Left lobe of liver (tissue), 2 donors: ENCODE measurements at regions not wholly inside any gene's neighbourhood (a gene's known extent, or its start where the extent isn't known, plus 50 kb on each side); places are given as distances from the start of the nearest gene placed in this dataset.
"Not testable (repeated sequence)": the region's sequence is repeated elsewhere in the genome, so short reads cannot be mapped to it uniquely, and the experiment has no call there.

Experiments used
- ATAC-seq: fragments of 200-7000 bp; cut with Tn5 transposase; one replicate; pipeline ENCODE4 v1.9.1; 2020; ENCODE audit warnings: mild to moderate bottlenecking, moderate library complexity
- DNase-seq: peaks from one replicate; pipeline ENCODE4 v3.0.0-alpha.2; 2020; ENCODE audit warnings: low spot score
- donor health status: DM: no; HTN: no; CAD: no; lungs with moderate emphysema.
- donor health status: DM: no; HTN: yes; CAD: no.

DNA sequence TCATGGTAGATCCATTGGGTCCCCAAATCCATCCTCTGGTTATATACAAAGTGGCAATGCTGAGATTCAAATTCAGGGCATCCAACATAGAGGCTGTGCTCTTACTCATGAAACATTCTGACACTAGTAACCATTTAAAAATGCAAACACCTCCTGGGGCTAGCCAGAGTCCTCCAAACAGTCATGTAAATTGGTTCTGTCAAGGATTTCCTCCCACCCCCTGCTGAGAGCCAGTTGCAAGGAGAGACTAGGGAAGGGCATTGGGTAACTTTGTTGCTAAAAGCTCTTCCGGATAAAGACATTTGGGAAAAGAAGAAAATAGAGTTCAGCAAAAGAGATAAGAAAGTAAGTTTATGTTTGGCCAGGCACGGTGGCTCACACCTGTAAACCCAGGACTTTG is 58.3 kb downstream of the ART5 start:
- not testable (repeated sequence) for DNase-seq, ATAC-seq

DNA sequence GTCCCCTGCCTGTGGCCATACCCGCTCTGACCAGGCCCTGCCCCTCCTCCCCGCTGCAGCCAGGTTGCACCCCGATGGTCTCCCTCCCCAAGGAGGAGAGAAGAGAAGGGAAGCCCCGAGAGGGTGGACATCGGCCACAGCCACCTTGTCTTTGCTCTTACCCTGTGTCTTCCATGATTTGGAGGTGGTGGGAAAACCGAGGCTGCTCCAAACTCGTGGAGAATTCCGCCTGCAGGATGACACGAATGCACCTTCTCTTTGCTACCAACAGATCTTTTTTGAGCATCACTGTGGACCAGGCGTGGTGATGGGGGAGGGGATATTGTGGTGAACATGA is 60.4 kb downstream of the ART5 start:
- not testable (repeated sequence) for DNase-seq, ATAC-seq

DNA sequence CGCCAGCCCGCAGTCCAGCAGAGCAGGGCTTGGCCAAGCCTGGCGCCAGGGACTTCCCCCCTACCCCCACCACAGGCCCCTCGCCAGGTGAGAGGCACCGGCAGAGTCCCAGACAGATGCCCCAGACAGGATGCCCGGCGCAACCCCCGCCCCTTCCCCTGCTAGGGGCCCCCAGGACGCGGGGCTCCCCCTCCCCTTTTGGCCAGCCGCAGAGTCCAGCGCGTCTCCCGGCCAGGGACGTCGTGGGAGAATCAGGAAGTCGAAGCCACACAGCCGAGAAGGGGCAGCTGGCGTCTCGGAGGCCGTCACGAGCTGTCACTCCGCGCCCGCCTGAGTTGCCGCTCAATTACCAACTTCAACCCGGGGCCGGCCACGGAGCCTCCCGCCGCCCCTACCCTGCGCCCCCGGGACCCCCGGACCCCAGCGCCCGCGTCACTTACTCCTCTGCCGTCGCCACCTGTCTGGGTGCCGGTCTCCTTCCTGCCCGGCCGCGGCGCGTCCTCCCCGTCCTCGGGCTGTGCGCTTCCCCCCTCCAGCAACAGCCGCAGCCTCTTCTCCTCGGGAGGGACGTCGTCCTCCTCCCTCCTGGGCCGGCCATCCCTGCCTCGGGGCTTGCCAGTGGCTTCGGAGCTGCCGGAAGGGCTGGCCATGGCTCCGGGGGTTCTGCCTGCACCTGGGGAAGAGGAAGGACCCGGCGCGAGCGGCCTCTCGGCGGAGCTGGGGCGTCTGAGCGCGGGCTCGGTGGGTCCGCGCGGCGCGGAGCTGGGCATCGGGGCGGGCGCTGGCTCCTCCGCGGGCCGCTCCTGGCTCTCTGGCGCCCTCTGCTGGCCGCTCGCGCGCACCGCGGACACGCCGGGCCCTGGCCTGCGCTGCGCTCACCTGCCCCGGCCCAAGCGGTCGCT is 61.1 kb downstream of the ART5 start:
- DNase-seq, result peak; percentile 69
- peak; percentile 69 for ATAC-seq

DNA sequence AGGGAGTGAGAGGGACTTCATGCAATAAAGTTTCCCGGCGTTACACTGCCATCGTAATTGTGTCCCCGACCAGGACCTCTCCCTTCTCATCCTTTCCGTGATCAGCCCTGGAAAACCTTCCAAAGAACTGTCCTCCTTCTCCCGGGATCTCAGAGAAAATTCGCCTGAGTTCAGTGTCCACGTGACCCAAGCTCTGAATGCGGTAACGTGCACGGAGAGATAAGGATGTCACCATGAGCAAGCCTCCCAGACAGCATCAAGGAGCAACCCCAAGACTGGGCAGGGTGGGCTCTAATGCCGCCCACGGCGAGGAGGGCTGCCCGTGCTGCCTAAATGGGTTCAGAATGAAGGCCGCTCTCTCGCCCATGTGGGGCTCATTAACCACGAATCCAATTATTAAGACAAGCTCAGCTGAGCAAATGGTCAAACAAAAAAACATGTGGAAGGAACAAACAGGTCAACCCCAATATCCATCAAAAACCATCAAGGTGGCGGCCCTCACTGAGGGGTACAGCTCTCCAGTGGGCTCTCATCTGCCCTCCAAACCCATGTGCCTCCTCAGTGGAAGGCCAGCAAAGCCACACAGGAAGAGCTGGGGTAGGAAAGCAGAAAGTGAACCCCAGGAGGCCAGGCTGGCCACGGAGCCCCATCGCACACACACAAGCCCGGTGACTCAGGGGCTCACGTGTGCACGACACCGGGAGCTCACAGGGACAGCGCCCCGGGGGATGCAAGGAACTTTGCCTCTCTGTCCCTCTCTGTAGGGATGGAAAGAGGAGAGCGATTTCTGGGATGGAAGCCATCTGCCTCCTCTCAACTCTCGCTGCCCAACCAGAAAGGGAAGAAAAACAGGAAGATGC is 62.0 kb downstream of the ART5 start:
- ATAC-seq, DNase-seq: not testable (repeated sequence)

DNA sequence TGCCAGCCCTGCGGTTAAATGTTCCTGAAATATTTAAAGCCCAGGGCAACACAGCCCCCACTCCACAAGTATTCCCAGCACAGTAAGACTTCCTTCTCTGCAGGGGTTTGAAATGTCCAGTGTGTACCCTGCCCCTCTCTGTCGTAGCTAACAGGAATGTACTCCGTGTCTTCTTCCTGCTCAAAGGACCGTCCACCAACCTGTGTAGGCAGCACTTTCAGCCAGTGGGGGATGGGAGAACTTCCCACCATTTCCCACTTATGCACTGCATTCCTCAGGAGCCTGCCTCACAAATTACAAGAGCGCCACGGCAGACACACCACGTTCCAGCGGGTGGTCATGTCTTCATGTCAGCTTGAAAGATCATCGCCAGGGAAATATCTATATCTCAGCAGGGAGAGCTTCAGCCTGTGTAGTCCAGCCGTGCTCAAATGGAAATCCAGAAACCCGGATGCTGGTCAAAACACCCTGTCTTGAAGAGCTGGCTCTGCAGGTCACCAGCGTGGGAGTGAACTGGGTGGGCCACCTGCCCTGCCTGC is 65.7 kb downstream of the ART5 start:
- not testable (repeated sequence) for ATAC-seq, DNase-seq

DNA sequence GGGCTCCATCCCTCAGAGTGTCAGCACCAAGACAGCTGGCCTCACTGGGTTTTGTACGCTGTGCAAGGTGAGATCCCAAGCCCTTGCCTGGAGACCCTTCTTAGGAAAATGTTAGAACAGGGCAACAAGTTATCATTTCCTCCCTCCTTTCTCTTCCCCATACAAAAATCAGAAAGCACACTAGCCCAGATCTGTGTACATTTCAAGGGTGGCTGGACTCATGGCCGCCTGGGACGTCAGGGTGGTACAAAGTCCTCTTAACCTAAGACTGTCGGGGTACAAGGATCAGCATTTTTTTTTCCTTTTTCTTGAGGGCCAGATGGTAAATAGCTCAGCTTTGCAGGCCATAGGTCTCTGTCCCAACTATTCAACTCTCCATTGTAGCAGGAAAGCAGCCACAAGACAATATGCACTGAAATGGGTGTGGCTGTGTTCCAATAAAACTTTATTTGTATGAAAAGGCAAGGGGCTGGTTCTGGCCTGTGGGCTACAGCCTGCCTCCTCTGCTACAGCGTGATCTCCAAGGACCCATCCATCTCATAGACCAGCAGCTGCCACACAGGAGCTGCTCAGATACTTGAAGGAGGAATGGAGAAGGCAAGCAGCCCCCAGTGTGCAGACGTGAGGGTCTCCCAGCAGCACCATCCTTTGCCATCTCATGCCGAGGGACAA is 68.7 kb downstream of the ART5 start:
- not testable (repeated sequence) for ATAC-seq

DNA sequence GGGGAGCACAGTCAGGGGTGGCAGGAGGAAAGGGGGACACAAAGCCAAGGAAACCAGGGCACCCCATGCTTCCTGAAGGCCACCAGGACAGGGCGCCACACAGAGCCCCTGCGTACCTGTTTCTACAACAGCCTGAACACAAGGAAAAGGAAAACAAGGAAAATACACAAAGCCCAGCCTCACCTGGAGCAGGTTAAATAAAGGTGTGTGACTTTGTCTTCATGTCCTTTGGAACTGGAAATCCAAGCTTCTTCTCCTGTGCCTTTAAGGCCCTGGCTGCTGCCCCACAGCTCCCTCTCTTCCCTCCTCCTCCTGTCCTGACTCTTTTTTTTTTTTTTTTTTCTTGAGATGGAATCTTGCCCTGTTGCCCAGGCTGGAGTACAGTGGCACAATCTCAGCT is 70.0 kb downstream of the ART5 start:
- not testable (repeated sequence) for ATAC-seq, DNase-seq

More for the DNA sequence above, 68.7 kb downstream of the ART5 start:
- DNase-seq, result not testable (repeated sequence)

DNA sequence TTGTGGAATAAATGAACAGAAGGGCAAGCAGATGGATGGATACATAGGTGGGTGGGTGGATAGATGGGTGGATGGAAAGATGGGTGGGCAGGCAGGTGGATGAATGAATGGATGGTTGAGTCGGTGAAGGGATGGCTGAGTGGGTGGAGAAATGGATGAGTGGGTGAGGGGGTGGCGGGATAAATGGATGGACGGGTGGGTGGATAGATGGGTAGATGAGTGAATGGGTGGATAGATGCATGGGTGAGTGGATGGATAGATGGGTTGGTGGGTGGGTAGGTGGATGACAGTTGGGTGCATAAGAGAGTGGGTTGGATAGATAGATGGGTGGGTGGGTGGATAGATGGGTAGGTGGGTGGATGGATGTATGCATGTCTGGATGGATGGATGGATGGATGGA is 76.0 kb downstream of the ART5 start:
- not testable (repeated sequence) for ATAC-seq, DNase-seq

DNA sequence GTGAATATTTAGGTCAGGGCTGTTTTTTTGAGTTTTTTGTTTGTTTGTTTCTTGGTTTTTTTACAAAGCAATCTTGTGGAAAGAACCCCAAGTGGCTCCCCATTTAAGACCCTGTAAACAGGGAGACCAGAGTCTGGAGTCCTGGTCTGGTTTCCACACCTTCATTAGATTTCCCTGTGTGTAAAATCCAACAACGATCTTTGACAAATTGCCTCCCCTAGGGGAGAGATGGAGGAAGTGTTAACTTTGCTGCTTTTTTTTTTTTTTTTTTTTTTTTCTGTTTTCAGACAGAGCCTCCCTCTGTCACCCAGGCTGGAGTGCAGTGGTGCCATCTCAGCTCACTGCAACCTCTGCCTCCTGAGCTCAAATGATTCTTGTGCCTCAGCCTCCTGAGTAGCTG is 77.4 kb downstream of the ART5 start:
- not testable (repeated sequence) for DNase-seq, ATAC-seq

DNA sequence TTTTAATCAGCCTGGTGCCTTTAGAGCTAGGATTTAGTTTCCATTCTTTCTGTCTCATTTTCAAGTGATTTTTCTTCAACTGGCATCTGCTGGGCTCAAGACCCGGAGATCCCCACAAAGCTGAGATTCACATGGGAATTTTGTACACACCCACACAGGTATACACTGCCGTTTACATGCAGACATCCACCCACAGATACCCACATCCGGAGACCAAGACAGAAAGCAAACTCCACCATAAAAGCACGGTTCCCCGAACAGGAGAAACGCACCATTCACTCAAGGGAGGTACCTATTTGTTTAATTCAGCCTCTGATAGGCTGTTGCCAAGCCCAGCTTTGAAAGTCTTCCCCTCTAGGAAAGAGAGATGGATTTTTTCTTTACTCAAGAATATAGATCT is 87.2 kb downstream of the ART5 start:
- ATAC-seq, DNase-seq: not testable (repeated sequence)

DNA sequence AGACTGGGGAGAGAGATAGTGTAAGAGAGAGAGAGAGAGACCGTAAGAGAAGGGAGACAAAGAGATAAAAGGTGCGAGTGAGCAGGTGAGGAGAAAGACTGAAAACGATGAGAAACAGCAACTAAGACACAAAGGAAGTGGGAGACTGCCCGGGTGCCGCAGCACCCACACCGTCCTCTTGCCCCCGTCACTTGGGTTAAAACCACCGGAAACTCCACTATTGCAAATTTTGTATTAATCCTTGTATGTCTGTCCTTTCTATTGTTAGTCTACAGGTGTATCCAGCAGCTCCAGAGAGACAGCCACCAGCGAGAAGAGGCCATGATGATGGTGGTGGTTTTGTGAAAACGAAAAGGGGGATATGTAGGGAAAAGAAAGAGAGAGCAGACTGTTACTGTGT is 96.8 kb downstream of the ART5 start:
- not testable (repeated sequence) for ATAC-seq

DNA sequence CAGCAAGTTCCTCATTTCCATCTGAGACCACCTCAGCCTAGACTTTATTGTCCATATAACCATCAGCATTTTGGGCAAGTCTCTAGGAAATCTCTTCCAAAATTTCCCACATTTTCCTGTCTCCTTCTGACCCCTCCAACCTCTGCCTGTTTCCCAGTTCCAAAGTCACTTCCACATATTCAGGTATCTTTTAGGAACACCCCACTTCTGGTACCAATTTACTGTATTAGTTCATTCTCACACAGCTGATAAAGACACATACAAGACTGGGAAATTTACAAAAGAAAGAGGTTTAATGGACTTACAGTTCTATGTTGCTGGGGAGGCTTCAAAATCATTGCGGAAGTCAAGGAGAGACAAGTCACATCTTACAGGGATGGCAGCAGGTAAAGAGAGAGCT is 103.6 kb downstream of the ART5 start:
- DNase-seq, ATAC-seq: not testable (repeated sequence)

More for the DNA sequence above, 96.8 kb downstream of the ART5 start:
- DNase-seq, result not testable (repeated sequence)

DNA sequence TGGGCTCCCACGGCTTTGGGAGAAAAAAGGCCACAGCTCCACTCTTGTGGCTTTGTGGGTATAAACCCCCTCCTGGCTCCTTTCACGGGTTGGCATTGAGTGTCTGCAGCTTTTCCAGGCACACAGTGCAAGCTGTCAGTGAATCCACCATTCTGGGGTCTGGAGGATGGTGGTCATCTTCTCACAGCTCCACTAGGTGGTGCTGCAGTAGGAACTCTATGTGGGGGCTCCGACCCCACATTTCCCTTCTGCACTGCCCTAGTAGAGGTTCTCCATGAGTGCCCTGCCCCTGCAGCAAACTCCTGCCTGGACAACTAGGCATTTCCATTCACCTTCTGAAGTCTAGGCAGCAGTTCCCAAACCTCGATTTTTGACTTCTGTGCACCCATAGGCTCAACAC is 104.5 kb downstream of the ART5 start:
- ATAC-seq, result not testable (repeated sequence)

DNA sequence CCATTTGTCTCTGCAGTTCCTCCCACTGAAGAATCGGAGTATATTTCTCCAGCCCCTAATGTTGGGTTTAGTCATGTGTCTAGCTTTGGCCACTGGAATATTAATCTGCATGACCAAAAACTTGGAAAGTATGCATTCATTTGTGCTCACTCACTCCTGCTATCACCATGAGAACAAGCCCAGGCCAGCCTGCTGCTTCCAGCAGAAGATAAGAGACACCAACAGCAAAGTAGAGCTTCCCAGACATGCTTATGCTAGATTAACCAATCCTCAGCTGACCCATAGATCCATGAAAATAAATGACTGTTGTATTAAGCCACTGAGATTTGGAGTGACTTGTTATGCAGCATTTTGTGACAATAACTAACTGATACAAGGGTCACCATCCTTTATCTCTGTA is 108.8 kb downstream of the ART5 start:
- DNase-seq, ATAC-seq: not testable (repeated sequence)

More for the DNA sequence above, 104.5 kb downstream of the ART5 start:
- DNase-seq, result not testable (repeated sequence)

DNA sequence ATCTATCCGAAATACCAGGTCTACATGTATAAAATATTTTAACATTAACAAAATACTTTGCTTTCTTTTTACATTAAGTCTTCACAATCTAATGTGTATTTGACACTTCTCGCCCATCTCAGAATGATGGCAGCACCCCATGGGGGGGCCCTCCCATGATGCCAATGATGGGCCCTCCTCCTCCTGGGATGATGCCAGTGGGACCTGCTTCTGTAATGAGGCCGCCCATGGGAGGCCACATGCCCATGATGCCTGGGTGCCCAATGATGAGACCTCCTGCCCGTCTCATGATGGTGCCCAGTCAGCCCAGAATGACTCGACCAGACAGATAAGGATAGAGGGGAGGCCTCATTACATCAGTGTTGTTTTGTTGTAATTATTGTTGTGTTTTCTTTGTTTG is 110.5 kb downstream of the ART5 start:
- not testable (repeated sequence) for ATAC-seq, DNase-seq

DNA sequence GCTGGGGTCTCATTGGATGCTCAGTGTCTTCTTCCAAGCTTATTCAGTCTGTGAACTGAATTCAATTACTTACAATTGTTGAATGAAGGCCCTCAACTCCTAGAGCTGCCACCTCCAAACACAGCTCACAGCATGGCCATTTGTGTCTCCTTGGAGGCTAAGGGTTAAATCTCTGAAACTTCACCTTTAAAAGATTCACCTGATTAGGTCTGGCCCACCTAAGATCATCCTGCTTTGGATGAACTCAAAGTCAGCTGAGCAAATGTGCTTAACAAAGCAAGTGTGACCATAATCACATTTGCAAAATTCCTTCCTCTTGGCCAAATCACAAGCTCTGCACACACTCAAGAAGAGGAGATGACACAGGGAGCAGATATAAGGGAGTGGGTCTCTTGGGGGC is 118.2 kb downstream of the ART5 start:
- ATAC-seq, DNase-seq: not testable (repeated sequence)

DNA sequence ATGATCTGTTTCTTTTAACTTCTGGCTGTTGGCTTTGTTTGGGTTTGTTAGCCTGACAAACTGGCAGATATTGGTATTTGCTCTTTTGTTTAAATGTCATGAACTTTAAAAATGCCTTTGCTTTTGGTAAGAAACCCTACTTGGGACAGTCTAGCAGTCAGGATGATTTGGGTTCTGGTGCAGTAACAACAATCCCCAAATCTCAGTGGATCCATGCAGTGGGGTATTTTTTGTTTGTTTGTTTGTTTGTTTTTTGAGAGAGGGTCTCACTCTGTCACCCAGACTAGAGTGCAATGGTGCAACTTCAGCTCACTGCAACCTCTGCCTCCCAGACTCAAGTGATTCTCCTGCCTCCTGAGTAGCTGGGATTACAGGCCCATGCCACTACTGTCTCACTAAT is 120.9 kb downstream of the ART5 start:
- not testable (repeated sequence) for ATAC-seq

DNA sequence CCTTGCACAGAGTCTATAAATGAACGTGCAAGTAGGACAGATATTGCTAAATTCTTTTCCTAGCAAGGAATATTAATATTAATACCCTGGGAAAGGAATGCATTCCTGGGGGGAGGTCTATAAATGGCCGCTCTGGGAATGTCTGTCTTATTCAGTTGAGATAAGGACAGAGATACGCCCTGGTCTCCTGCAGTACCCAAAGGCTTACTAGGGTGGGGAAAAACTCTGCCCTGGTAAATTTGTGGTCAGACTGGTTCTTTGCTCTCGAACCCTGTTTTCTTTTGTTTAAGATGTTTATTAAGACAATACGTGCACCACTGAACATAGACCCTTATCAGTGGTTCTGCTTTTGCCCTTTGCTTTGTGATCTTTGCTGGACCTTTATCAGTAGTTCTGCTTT is 122.0 kb downstream of the ART5 start:
- not testable (repeated sequence) for ATAC-seq, DNase-seq

More for the DNA sequence above, 120.9 kb downstream of the ART5 start:
- DNase-seq, result not testable (repeated sequence)

DNA sequence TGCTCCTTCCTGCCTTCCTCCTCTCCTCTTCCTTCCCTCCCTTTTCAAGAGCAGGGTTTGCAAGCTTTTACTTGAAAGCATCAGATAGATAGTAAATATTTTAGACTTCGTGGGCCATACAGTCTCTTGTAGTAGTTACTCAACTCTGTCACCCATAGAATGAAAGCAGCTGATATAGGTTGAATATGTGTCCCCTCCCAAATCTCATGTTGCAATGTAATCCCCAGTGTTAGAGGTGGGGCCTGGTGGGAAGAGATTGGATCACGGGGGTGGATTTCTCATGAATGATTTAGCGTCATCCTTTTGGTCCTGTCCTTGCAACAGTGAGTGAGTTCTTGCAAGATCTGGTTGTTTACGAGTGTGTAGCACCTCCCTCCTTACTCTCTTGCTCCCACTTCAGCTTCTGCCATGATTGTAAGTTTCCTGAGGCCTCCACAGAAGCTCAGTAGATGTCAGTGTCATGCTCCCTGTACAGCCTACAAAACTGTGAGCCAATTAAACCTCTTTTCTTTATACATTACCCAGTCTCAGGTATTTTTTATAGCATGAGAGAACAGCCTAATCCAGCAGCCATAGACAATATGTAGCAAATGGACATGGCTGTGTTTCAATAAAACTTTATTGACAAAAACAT is 124.7 kb downstream of the ART5 start:
- not testable (repeated sequence) for DNase-seq

More for the DNA sequence above, 124.7 kb downstream of the ART5 start:
- ATAC-seq, result not testable (repeated sequence)
